CD4-positive, alpha-beta T cell treated with Interleukin-6 at 100 ng/mL for 8 hours (primary cell): ENCODE measurements at regions not wholly inside any gene's neighbourhood (a gene's known extent, or its start where the extent isn't known, plus 50 kb on each side); places are given as distances from the start of the nearest gene placed in this dataset.
"Not testable (repeated sequence)": the region's sequence is repeated elsewhere in the genome, so short reads cannot be mapped to it uniquely, and the experiment has no call there.

ENCODE experiments used
- DNase-seq: peaks from one replicate; pipeline ENCODE4 v3.0.0-alpha.2; 2020; ENCODE audit warnings: mixed read lengths, low spot score

GRCh38 chr2:129794116-129794515, 185.3 kb upstream of the RAB6C start:
- DNase-seq: no peak

- no peak for DNase-seq
Measured at GRCh38 chr2:129794540-129794939, 184.9 kb upstream of the RAB6C start.

GRCh38 chr2:129796225-129796624, 183.2 kb upstream of the RAB6C start:
- DNase-seq: no peak

GRCh38 chr2:129796801-129797488, 182.5 kb upstream of the RAB6C start:
- DNase-seq: no peak

GRCh38 chr2:129797489-129798300, 181.8 kb upstream of the RAB6C start:
- no peak for DNase-seq

GRCh38 chr2:129798301-129798581, 181.2 kb upstream of the RAB6C start:
- DNase-seq: no peak

GRCh38 chr2:129798626-129799025, 180.8 kb upstream of the RAB6C start:
- no peak for DNase-seq

GRCh38 chr2:129799036-129799958, 180.2 kb upstream of the RAB6C start:
- no peak for DNase-seq

- no peak for DNase-seq
Measured at GRCh38 chr2:129800285-129800684, 179.2 kb upstream of the RAB6C start.

GRCh38 chr2:129800686-129801085, 178.8 kb upstream of the RAB6C start:
- no peak for DNase-seq

- DNase-seq: no peak
Measured at GRCh38 chr2:129801575-129801974, 177.9 kb upstream of the RAB6C start.

GRCh38 chr2:129802290-129802689, 177.2 kb upstream of the RAB6C start:
- DNase-seq: no peak

- DNase-seq: no peak
Measured at GRCh38 chr2:129803032-129803431, 176.4 kb upstream of the RAB6C start.

- no peak for DNase-seq
Measured at GRCh38 chr2:129803871-129804270, 175.6 kb upstream of the RAB6C start.

- DNase-seq: no peak
Measured at GRCh38 chr2:129805899-129806298, 173.6 kb upstream of the RAB6C start.

- no peak for DNase-seq
Measured at GRCh38 chr2:129806317-129806716, 173.1 kb upstream of the RAB6C start.

GRCh38 chr2:129806990-129807389, 172.5 kb upstream of the RAB6C start:
- DNase-seq: no peak

GRCh38 chr2:129807642-129808338, 171.7 kb upstream of the RAB6C start:
- not testable (repeated sequence) for DNase-seq

GRCh38 chr2:129810521-129810920, 168.9 kb upstream of the RAB6C start:
- DNase-seq: no peak

GRCh38 chr2:129812071-129812470, 167.4 kb upstream of the RAB6C start:
- peak; percentile 8 for DNase-seq

- DNase-seq: no peak
Measured at GRCh38 chr2:129812654-129813053, 166.8 kb upstream of the RAB6C start.

- no peak for DNase-seq
Measured at GRCh38 chr2:129813404-129813803, 166.1 kb upstream of the RAB6C start.
